H9 (cell line): ENCODE measurements at regions not wholly inside any gene's neighbourhood (a gene's known extent, or its start where the extent isn't known, plus 50 kb on each side); places are given as distances from the start of the nearest gene placed in this dataset.

Experiments
- DNase-seq: peaks from one replicate; pipeline ENCODE4 v3.0.0-alpha.2; 2017
- H2AFZ ChIP-seq: one replicate; pipeline ENCODE4 v1.6.1; 2013; ENCODE audit warnings: mild to moderate bottlenecking, low read length, control low read depth, moderate library complexity
- H2AK5ac ChIP-seq: 2 replicates; pipeline ENCODE4 v1.6.1; 2013; ENCODE audit warnings: low read length, control low read depth, mixed read lengths; ENCODE audit not compliant: insufficient read length
- H2BK120ac ChIP-seq: one replicate; pipeline ENCODE4 v1.6.1; 2013; ENCODE audit warnings: low read depth, mild to moderate bottlenecking, low read length, control low read depth, inconsistent platforms; ENCODE audit not compliant: poor library complexity, severe bottlenecking
- H2BK12ac ChIP-seq: 2 replicates; pipeline ENCODE4 v1.6.1; 2013; ENCODE audit warnings: low read length, control low read depth, mixed read lengths, low read depth; ENCODE audit not compliant: insufficient read length
- H2BK15ac ChIP-seq: 2 replicates; pipeline ENCODE4 v1.6.1; 2013; ENCODE audit warnings: low read depth, low read length, control low read depth
- H2BK20ac ChIP-seq: one replicate; pipeline ENCODE4 v1.6.1; 2013; ENCODE audit warnings: low read depth, mild to moderate bottlenecking, low read length, control low read depth, inconsistent platforms; ENCODE audit not compliant: poor library complexity, severe bottlenecking
- H2BK5ac ChIP-seq: 2 replicates; pipeline ENCODE4 v1.6.1; 2013; ENCODE audit warnings: low read length, control low read depth, mixed read lengths; ENCODE audit not compliant: insufficient read length
- H3K14ac ChIP-seq: 2 replicates; pipeline ENCODE4 v1.6.1; 2013; ENCODE audit warnings: low read length, control low read depth; ENCODE audit not compliant: insufficient read depth
- H3K18ac ChIP-seq: 2 replicates; pipeline ENCODE4 v1.6.1; 2013; ENCODE audit warnings: low read depth, mild to moderate bottlenecking, mixed read lengths, low read length, control low read depth; ENCODE audit not compliant: insufficient read length
- H3K23ac ChIP-seq: 2 replicates; pipeline ENCODE4 v1.6.1; 2013; ENCODE audit warnings: low read length, control low read depth, mixed read lengths, low read depth; ENCODE audit not compliant: insufficient read length
- H3K23me2 ChIP-seq: 2 replicates; pipeline ENCODE4 v1.6.1; 2013; ENCODE audit warnings: low read depth, mild to moderate bottlenecking, mixed read lengths, low read length, control low read depth; ENCODE audit not compliant: insufficient read length, poor library complexity, severe bottlenecking
- H3K27ac ChIP-seq: 2 replicates; pipeline ENCODE4 v1.5.1; 2013; ENCODE audit warnings: low read length, control low read depth, mixed read lengths, low read depth; ENCODE audit not compliant: insufficient read length
- H3K27me3 ChIP-seq: 2 replicates; pipeline ENCODE4 v1.6.1; 2013; ENCODE audit warnings: low read length, control low read depth, inconsistent platforms; ENCODE audit not compliant: insufficient read depth
- H3K4ac ChIP-seq: 2 replicates; pipeline ENCODE4 v1.6.1; 2013; ENCODE audit warnings: low read depth, mild to moderate bottlenecking, control low read depth, inconsistent platforms, low read length, moderate library complexity
- H3K4me1 ChIP-seq: 2 replicates; pipeline ENCODE4 v1.6.1; 2013; ENCODE audit warnings: low read length, control low read depth, inconsistent platforms; ENCODE audit not compliant: insufficient read depth
- H3K4me2 ChIP-seq: 2 replicates; pipeline ENCODE4 v1.6.1; 2013; ENCODE audit warnings: low read length, control low read depth, mixed read lengths; ENCODE audit not compliant: insufficient read length, insufficient read depth
- H3K56ac ChIP-seq: 2 replicates; pipeline ENCODE4 v1.6.1; 2013; ENCODE audit warnings: low read depth, mild to moderate bottlenecking, mixed read lengths, low read length, control low read depth; ENCODE audit not compliant: insufficient read length
- H3K79me1 ChIP-seq: 2 replicates; pipeline ENCODE4 v1.6.1; 2013; ENCODE audit warnings: low read depth, mild to moderate bottlenecking, moderate library complexity, low read length, control low read depth, inconsistent platforms; ENCODE audit not compliant: insufficient read depth, poor library complexity, severe bottlenecking
- H3K79me2 ChIP-seq: 2 replicates; pipeline ENCODE4 v1.6.1; 2013; ENCODE audit warnings: low read length, control low read depth, inconsistent platforms; ENCODE audit not compliant: insufficient read depth
- H3K9ac ChIP-seq: 2 replicates; pipeline ENCODE4 v1.6.1; 2013; ENCODE audit warnings: low read length, control low read depth, mixed read lengths; ENCODE audit not compliant: insufficient read length; ENCODE audit errors: extremely low read depth
- H3K9me3 ChIP-seq: one replicate; pipeline ENCODE4 v1.6.1; 2013; ENCODE audit warnings: low read depth, low read length, inconsistent platforms; ENCODE audit not compliant: control insufficient read depth
- H3T11ph ChIP-seq: one replicate; pipeline ENCODE4 v1.6.1; 2013; ENCODE audit warnings: mild to moderate bottlenecking, low read length, control low read depth, inconsistent platforms
- H4K20me1 ChIP-seq: one replicate; pipeline ENCODE4 v1.6.1; 2013; ENCODE audit not compliant: control insufficient read depth, insufficient read length, insufficient read depth
- H4K5ac ChIP-seq: 2 replicates; pipeline ENCODE4 v1.6.1; 2013; ENCODE audit warnings: low read depth, mild to moderate bottlenecking, mixed read lengths, low read length, control low read depth; ENCODE audit not compliant: insufficient read length
- H4K8ac ChIP-seq: replicated peaks from 2 replicates; pipeline ENCODE4 v1.6.1; 2013; ENCODE audit warnings: low read length, control low read depth, mixed read lengths, low read depth; ENCODE audit not compliant: insufficient read length
- H4K91ac ChIP-seq: 2 replicates; pipeline ENCODE4 v1.6.1; 2013; ENCODE audit warnings: low read depth, mild to moderate bottlenecking, moderate library complexity, mixed read lengths, low read length, control low read depth; ENCODE audit not compliant: insufficient read length
- H3K27ac Mint-ChIP-seq, 3 experiments: 2 replicates in 2 of 3; 3 replicates in 1 of 3; pipeline ENCODE4 v1.8.0; 2020 to 2021; ENCODE audit warnings: mixed read lengths in 3 of 3, mild to moderate bottlenecking in 1 of 3, moderate library complexity in 1 of 3
- H3K27me3 Mint-ChIP-seq: 2 replicates; pipeline ENCODE4 v1.8.0; 2021; ENCODE audit warnings: low read depth, mild to moderate bottlenecking, moderate library complexity, mixed read lengths
- H3K36me3 Mint-ChIP-seq, 3 experiments: 2 replicates in 2 of 3; 3 replicates in 1 of 3; pipeline ENCODE4 v1.8.0; 2020 to 2021; ENCODE audit warnings: low read depth in 3 of 3, mixed read lengths in 3 of 3; ENCODE audit not compliant: insufficient read depth in 1 of 3
- H3K4me1 Mint-ChIP-seq, 2 experiments: 2 replicates each; pipeline ENCODE4 v1.8.0; 2020; ENCODE audit warnings: mixed read lengths in 2 of 2
- H3K4me3 Mint-ChIP-seq, 2 experiments: 2 replicates in 1 of 2; 3 replicates in 1 of 2; pipeline ENCODE4 v1.8.0; 2020 to 2021; ENCODE audit warnings: mild to moderate bottlenecking in 2 of 2, mixed read lengths in 2 of 2, moderate library complexity in 1 of 2
- H3K9me3 Mint-ChIP-seq, 2 experiments: 2 replicates in 1 of 2; 3 replicates in 1 of 2; pipeline ENCODE4 v1.8.0; 2020; ENCODE audit warnings: mild to moderate bottlenecking in 2 of 2, mixed read lengths in 2 of 2, moderate library complexity in 1 of 2
- CTCF ChIP-seq: fragments of 200-600 bp; sonication (generic); conservative IDR thresholded peaks from 3 replicates; pipeline ENCODE4 v1.8.0; 2021; ENCODE audit warnings: antibody characterized with exemption, mild to moderate bottlenecking

GRCh38 chr17:53016085-53016484 is 806.6 kb upstream of the KIF2B start:
- Mint-ChIP-seq H3K4me1 (peaks cover 6 to 8% of the 10 kb centered on the region in 2 experiments), H3K36me3 (peaks cover 13 to 24% (median 16%) of the 10 kb centered on the region in 3 experiments), H3K27ac (no peak overlapping the region), H3K4me3 (no peak overlapping the region), H3K9me3 (peaks cover 19 to 24% of the 10 kb centered on the region in 2 experiments), H3K27me3 (peaks cover 2% of the 10 kb centered on the region; the same call in 1 of the 2 replicates)
- Histone ChIP-seq H3K23ac (no peak overlapping the region), H3K79me2 (no peaks in the 10 kb centered on the region), H3K79me1 (no peaks in the 10 kb centered on the region), H3K14ac (no peak overlapping the region), H4K20me1 (no peaks in the 10 kb centered on the region), H4K91ac (no peak overlapping the region), H3K27ac (no peak overlapping the region), H3T11ph (no peak overlapping the region), H2BK12ac (no peak overlapping the region), H4K8ac (no peak overlapping the region), H3K4ac (no peak overlapping the region), H2BK120ac (no peak overlapping the region), H3K27me3 (no peaks in the 10 kb centered on the region), H2BK20ac (no peak overlapping the region), H2BK15ac (no peak overlapping the region), H3K18ac (no peak overlapping the region), H3K9me3 (peaks cover 5% of the 10 kb centered on the region), H2BK5ac (no peak overlapping the region), H2AK5ac (no peak overlapping the region), H3K9ac (no peak overlapping the region), H3K4me2 (no peak overlapping the region), H2AFZ (no peak overlapping the region), H3K4me1 (no peaks in the 10 kb centered on the region; the same call in 1 of the 2 replicates), H3K56ac (no peak overlapping the region), H3K23me2 (no peaks in the 10 kb centered on the region), H4K5ac (no peak overlapping the region)
- no peak for TF ChIP-seq CTCF
- no peak for DNase-seq
